CD4-positive, alpha-beta T cell treated with Interferon alpha-2 for 1 hour (primary cell): ENCODE measurements at regions not wholly inside any gene's neighbourhood (a gene's known extent, or its start where the extent isn't known, plus 50 kb on each side); places are given as distances from the start of the nearest gene placed in this dataset.

Source experiments
- DNase-seq, 2 donors: peaks; one replicate each; pipeline ENCODE4 v3.0.0-alpha.2; 2020 to 2022

DNA sequence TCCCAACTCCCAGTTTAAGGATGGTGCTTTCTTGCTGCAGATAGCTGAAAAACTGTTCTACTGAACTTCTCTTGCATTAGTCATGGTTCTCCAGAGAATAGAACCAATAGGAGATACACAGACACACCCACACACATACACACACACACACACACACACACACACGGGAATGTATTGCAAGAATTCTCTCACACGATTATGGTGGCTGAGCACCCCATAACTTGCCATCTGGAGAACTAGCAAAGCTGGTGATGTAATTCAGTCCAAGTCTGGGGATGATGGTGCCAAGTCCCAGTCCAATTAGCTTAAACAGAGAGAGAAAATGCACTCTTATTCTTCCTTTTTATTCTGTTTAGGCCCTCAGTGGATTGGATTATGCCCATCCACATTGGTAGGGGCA is 643.9 kb downstream of the DIAPH3 start:
- no peak for DNase-seq

DNA sequence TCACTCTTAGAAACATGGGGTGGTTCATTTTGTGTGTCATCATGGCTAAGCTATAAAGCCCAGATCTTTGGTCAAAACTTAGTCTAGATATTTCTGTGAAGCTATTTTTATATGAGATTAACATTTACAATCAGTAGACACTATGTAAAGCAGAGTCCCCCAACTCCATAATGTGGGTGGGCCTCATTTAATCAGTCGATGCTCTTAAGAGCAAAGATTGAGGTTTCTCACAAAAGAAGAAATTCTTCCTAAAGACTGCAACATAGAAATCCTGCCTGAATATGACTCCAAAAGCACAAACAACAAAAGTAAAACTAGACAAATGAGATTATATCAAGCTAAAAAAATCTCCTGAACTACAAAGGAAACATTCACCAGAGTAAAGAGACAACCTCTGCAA is 642.2 kb downstream of the DIAPH3 start:
- no peak for DNase-seq

DNA sequence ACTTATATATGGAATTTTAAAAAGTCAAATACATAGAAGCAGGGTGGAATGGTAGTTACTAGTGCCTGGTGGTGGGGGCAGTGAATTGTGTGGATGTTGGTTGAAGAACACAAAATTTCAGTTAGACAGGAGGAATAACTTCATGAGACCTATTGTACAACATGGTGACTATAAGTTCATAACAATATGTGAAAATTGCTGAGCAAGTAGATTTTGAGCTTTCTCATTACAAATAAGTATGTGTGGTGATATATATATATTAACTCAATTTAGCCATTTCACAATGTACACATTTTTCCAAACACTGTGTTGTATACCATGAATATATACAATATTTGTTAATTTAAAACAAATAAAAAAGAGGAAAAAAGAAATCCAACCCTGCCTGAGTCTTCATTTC is 641.1 kb downstream of the DIAPH3 start:
- no peak for DNase-seq

DNA sequence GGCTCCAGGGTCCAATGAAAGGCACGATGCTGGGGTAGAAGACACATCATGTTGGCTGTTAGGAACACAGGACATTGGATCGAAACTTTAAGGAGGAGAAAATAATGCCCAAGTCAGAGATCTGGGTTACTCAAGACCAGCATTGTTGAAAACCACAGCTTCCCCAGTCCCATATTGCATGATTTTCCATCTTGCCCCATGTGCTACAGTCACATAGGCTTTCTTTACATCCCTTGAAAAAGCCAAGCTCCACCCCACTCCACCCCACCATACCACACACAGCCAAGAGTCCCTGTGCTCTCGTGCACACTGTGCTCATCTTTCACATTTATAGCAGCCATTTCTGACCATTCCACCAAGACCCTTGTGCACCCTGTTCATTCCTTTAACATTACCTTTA is 636.2 kb downstream of the DIAPH3 start:
- DNase-seq, result no peak

DNA sequence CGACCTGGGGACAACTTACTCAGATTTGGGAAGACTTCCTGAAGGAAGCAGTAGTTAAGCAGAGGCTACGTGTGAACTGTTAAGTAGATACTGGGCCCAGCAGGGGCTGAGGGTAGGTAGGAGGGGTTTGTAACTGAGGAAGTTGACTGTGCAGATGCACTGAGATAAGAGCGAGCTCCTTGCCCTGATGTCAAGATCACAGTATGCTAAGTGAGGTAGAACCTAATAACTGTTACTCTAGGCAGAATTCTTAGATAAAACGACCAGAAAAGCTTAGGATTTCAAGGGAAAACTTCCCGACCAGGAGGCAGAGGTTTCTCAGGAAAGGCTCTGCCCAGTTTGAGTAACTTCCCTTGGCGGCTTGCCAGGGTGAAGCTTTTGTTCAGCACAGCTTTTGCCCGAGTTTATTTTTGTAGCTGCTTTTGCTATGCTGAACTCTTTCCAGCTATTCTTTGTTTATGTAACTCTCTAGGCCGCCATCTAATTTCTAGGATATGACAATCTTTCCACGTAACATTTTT is 632.1 kb downstream of the DIAPH3 start:
- DNase-seq, result peak in 1 of 2 donors; percentile 4

DNA sequence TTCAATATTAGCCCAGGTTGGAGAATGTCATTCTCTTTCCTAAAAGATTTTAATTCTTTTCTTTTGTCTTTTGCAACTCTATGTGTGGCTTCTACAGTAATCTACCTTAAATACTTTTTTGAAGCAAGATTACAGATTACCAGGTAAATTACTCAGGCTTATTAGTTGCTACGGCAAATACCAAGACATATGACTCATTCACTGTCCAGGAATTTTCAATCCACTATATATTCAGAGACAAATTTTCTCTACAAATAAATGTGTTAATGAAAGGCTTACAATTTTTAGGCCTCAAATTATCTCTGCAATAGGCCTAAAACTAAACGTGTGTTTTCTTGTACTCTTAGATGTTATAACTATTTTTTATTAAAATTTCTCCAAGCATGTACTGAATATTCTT is 631.3 kb downstream of the DIAPH3 start:
- DNase-seq, result no peak

DNA sequence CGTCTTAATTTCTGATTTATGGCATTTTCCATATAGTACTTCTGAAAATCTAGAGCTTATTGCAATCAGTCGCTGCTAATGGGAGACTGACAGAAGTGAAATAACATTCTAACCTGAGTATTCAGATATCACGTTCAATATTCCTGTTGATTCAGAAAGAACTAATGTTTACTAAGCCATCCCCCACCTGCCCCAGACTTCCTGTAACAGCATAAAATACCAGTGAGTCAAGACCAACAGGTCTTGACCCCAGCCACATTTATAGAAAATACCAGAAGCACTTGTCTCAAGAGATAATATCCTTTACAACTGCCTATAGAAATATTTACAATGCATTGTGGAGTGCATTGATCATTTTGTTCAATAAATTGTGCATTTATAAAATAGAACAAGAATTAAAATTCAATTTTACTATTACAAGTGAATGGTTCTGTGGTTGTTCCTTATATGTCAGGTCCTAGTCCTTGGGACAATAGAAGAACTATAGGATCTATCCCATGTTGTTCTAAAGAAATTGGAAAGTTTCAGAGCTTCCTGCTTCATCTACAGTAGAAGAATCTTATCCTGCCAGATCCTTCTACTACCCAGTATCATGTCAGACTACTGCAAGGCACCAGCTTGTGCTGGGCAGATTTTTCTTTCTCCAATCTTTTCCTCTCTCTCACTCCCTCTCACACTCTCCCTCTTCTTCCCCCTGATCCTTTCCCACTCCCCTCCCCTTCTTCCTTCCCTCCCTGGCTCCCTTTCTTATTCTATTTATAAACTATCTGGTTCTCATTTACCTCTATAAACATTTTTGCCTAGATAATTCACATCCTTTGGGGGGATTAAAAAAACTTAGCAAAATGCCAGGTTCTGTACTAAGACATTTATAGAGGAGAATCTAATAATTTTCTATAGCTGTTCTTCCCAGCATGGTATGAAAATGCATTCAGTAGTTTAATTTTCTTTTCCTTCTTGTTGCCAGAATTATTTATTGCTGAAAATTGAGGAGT is 629.9 kb downstream of the DIAPH3 start:
- no peak for DNase-seq

DNA sequence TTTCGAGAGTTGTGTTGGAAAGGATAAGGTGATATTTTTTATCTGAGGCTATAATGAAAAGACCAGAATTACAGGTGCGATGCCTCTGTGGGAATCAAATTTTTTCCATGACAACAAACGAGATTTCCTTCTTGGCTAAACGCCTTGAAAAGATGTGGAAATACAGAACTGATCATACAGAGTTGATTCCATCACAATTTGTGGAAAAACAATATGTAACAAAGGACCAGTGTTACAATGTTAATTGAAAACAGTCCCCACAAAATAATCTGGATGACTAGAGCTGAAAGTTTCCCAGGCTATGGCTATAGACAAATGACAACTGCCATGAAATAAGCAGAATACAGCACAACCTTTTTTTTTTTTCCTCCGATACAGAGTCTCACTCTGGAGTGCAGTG is 628.9 kb downstream of the DIAPH3 start:
- no peak for DNase-seq

DNA sequence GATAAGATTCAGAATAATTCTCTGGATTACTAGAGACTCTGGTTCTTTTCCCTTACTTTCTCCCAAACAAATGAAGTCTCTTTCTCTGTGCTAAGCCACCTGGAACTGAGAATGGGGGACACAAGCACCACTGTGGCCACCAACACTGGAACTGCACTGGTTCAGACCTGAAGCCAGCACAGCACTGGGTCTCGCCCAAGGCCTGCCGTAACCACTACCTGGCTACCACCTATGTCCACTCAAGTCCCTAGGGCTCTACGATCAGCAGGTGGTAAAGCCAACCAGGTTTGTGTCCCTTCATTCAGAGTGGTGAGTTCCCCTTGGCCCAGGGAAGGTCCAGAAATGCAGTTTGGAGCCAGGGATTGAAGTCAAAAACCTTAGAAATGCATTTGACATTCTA is 626.2 kb downstream of the DIAPH3 start:
- no peak for DNase-seq

DNA sequence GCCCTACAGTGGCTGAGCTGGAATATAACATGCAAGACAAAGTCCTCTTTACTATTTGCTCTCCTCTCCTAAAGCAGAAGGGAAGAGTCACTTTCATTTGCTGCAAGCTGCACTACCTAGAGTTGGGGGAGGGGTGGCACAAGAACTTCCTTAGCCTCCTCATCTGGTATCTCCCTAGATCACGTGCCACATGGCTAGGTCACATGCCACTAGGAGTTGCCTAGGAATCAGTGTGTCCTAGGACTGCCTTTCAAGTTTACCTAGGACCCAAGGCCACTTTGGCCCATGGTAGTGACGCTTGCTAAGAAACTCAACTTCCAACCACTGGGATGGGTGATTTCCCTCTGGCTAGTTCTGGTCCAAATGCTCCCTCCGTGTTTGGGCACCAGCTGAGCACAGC is 625.2 kb downstream of the DIAPH3 start:
- DNase-seq, result no peak

DNA sequence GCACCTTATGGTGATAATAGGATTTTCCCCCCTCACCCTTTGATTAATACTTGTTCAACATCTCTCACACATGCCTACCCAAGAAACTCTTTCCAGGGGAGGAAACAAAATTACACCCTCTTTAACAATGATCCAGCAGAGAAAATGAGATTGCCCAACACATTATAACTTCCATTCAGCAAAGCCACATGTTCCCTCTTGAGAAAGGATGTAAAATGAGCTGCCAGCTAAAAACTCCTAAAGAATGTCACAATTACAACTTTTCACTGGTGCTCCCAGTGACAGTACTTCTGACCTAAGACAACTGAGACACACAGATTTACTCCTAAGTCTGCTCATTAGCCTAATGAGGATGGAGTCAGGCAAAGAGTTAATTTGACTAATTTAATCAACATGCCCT is 621.4 kb downstream of the DIAPH3 start:
- no peak for DNase-seq

DNA sequence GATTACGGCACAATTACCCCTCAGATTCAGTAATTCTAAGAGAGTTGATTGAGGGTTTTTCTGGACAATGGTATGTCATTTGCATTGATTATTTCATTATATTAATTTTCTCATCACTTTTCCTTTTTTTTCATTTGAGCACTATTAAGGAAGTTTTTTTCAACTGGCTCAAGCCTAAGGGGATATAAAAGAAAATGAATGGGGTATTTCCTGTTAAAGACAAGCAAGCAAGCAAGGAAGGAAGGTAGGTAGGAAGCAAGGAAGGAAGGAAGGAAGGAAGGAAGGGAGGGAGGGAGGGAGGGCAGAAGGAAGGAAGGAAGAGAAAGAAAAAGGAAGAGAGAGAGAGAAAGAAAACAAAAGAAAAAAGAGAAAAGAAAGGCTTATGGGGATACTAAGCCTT is 620.3 kb downstream of the DIAPH3 start:
- no peak for DNase-seq

DNA sequence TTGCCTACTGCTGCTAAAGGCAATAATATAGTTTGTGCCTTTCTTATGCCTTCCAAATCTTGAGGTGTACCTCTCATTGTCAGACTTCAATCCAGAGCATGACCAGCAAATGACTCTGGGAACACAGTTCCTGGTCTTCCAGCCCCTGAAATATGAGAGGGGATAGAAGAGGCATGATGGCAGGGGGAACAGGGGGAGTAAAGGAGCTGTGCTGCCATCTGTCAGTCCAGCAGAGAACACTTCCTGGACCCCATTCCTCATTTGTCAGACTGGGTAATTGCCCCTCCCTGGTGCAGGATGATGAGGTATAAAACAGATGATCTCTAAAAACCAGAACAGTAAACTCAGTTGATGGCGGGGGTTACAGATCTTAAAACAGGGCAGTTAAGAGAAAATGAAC is 618.7 kb downstream of the DIAPH3 start:
- no peak for DNase-seq

DNA sequence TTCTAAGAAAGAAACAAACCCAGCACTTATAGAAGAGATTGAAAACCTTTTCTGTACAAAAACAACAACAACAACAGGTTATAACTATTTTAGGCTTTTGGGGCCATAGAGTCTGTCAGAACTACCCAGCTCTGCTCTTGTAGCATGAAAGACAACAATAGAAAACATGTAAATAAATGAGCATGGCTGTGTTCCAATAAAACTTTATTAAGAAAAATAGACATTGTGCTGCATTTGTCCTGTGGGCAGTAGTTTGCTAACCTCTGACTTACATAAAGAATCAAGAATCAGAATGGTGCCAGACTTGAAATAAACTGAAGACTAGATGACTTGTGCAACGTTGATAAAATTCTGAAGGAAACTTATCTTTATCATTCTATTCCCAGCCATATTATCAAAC is 617.5 kb downstream of the DIAPH3 start:
- DNase-seq, result no peak

DNA sequence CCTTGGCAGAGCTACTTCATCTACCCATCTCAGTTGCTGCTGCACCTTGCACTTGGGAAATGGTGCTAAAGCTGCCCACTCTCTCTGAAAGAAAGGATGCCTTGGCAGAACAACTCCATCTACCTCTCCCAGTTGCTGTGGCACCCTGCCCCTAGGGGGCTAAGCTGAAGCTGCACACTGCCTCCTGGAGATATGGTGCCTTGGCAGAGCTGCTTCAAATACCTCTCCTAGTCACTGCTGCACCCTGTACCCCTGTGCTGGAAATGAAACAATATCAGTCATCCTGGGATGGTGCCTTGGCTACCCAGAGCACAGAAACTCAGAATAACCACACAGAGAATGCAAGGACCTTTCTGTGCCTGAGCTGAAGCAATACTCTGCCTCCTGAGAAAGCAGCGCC is 615.8 kb downstream of the DIAPH3 start:
- no peak for DNase-seq

DNA sequence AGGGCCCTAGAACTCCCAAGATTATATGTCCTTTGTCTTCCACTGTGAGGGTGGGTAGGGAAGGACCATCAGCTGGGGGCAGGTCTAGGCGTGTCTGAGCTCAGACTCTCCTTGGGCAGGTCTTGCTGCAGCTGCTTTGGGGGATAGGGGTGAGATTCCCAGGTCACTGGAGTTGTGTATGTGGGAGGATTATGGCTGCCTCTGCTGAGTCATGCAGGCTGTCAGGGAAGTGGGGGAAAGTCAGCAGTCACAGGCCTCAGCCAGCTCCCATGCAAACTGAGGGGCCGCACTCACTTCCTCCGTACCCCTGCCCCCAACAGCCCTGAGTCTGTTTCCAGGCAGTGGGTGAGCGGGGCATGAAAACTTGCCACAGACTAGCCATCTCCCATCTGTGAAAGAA is 600.8 kb downstream of the DIAPH3 start:
- no peak for DNase-seq

DNA sequence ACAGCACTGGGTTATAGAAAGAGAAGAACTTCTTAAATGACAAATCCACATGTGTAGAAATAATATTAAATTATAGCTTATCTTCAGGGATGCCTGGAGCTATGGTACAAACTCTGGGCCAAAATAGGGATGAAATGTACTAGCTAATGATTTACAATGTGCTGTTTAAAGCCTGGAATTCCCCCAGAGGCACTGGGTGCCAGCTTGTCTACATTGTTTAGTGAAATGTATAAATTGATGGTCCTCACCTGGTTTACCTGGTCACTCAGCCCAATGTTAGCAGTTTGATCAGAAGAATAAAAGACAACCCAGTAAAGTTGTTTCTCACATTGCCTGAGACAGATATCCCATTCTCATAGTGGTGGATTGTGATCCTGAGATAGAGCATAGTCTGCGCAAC is 597.2 kb downstream of the DIAPH3 start:
- DNase-seq, result no peak

DNA sequence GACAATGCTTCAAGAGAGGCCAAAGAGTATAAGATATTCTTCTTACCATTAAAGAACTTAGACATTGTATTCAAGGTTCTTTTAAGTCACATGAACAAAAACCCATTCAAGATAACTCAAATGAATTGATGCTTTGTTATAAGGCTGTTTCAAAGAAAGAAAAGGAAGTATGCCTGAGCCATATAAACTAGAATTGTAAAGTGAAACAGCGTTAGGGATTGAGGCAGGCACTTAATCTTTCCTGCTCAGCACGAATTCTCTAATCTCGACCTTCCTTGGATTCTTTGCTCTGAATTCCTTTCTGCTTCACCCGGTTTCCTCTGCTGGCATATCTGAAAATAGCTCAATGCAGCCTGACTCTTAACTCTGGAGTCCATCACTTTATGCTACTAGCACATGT is 595.4 kb downstream of the DIAPH3 start:
- no peak for DNase-seq

DNA sequence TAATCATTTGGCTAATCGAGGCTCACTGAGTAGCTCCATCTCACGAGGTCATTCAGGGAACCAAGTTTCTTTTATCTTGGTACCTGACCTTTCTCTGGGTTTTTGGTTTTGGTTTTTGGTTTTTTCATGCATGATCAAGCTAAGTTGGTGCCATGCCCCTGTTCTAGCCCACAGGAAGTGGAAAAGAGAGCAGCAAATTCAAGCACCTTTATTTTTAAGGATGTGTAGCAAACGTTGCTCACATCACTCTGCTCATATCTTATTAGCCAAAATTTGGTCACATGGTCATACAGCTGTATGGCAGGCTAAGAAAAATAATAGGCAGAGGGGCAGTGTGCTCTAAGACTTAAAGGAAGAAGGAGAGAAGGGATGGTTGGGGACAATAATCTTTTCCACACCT is 593.5 kb downstream of the DIAPH3 start:
- no peak for DNase-seq

DNA sequence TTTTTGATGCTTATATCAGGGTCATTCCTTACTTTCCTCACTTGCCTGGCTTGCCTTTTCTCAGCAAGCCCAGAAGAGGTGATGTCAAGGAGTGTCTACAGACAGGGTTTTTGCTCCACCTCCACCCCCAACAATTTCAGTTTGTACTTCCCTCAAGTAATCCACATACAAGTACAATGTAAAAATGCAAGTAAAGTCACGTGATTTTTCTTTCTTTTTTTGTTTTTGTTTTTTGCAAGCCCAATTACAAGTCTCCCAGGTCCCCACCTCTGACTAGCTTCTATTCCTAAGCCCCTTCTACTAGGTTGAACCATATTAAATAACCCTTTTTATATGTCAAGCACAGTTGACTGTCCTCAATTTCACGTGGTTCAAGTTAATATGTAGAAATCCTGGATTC is 579.6 kb downstream of the DIAPH3 start:
- DNase-seq, result no peak

DNA sequence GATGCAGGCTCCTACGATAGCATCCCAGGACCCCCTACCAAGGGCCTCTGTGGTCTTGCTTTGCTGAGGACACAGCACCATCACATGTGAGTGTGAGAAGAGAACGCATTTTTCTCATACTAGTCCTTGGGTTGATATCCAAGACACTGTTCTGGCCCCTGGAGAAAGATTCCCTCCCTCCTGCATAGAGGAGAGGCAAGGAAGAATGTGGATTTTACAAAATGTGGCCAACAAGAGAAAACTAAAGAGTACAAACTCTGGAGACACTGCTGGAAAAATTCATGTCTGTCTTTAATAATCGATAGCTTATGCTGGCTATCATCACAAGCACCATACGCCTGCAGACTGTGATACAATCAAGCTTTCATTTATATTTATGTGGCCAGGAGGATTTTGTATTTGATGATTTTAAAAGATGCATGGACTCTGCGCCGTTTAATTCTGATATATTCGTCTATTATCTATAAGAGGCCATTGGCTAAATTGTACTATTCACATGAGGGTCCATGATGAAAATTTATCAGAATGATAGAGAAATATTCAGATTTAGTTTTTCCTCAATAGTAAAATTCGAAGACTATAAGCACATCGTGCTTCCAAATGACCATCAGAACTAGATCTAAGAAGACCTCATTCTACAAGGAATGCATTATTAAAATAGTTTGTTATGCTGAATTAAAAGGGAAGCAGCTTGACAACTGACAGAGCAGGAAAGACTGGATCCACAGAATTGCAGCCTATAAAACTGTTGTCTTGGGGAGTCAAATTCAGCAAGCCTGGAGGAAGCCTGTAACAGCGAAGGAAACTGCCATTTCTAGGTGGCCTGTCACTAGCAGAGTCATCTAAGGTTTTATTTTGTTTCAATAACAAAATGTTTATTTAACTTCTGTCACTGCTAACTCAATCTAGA is 578.7 kb downstream of the DIAPH3 start:
- DNase-seq, result no peak

DNA sequence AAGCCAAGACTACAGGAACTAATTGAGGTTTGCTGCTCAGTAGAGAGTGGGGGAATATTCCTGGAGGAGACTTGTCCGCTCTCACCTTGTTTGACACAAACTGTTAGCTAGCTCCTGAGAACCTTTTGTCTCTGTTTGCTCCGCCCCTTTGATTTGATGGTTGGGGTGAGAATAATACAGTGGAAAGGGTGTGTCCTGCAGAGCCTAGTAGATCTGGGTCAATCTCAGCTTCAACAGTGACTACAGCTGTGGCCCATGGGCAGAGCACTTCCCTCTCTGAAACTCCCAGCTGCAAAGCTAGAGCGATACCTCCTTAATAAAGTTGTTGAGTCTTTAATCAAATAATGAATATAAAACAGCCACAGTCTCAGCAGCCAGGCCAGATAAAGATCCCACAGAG is 576.7 kb downstream of the DIAPH3 start:
- no peak for DNase-seq

DNA sequence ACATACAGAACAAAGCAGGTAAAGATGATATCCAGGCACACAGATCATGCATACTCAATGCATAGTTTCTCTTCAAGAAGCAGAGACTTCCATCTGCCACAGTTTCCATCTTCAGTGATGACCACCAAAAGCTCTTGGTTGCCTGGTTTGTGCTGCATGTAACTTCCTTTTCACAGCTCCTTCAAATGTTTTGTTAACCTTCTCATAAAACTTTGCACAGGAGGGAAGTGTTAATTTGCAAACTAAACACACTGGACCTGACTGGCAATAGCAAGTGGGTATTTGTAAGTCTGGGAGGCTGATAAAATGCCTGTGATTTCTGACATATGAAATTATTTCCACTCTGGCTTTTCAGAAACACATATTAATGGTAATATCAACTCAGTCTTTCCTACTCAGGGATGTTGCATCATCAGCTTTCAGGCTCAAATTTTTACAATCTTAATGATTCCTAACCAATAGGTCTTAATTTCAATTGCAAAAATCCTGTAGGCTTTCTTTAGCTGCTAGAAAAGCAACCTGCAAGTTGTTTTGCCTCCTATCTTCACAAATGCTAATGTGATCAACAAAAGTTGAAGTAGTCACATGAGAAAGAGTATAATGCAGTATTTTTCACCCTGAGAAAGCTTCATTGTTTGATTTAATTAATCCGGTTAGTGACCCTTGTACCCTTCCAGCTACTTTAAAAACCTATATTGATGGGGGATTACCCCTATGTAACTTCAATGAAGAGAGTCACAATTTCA is 575.6 kb downstream of the DIAPH3 start:
- DNase-seq, result no peak
